ENCODE measurements at regions not wholly inside any gene's neighbourhood (a gene's known extent, or its start where the extent isn't known, plus 50 kb on each side); places are given as distances from the start of the nearest gene placed in this dataset.

DNA sequence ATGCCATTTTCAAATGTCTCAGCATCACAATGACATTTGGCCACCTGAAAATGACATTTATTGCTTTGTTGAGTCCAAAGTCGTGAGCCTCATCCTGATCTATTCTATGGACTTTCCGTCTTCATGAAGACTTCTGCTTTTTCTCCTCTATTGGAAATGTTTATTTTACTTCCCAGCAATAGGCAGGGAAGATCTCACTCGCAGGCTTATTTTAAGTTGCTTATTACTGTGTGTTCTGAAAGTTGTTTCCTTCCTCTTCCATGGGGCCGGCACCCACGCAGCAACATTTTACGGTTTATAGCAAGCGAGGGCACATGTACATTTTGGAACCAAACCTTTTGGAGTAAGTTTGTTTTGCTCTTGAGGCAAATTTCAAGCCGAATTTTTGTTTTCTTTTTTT, 221.0 kb upstream of the KLF6 start:
- intact Hi-C loops (cut with micrococcal nuclease; ENCODE audit: unreplicated experiment), result no loop called here
- H2AFZ ChIP-seq, result no peak overlapping the region
- no peak overlapping the region for H3K4me3 ChIP-seq
- H3K36me3 ChIP-seq (ENCODE audit: low read depth), result no peaks in the 10 kb centered on the region
- H3K9me2 ChIP-seq (ENCODE audit: insufficient read depth), result no peaks in the 10 kb centered on the region
- no peaks in the 10 kb centered on the region for H3K27me3 ChIP-seq (ENCODE audit: insufficient read depth, low read depth)
- no peak for DNase-seq
- H3K4me2 ChIP-seq, result no peak overlapping the region
- no peaks in the 10 kb centered on the region for H4K20me1 ChIP-seq (ENCODE audit: insufficient read depth)
- ChIA-PET CTCF (no interaction called here), POLR2A (ENCODE audit: unreplicated experiment) (no interaction called here)
- H3K27ac ChIP-seq, result no peak overlapping the region
- no peaks in the 10 kb centered on the region for H3F3A ChIP-seq (ENCODE audit: insufficient read depth, low read depth)
- H3K79me2 ChIP-seq (ENCODE audit: low read depth), result no peaks in the 10 kb centered on the region
- no TSS peak for BruUV-seq (replicated peaks)
- TF ChIP-seq, protein P1, sequence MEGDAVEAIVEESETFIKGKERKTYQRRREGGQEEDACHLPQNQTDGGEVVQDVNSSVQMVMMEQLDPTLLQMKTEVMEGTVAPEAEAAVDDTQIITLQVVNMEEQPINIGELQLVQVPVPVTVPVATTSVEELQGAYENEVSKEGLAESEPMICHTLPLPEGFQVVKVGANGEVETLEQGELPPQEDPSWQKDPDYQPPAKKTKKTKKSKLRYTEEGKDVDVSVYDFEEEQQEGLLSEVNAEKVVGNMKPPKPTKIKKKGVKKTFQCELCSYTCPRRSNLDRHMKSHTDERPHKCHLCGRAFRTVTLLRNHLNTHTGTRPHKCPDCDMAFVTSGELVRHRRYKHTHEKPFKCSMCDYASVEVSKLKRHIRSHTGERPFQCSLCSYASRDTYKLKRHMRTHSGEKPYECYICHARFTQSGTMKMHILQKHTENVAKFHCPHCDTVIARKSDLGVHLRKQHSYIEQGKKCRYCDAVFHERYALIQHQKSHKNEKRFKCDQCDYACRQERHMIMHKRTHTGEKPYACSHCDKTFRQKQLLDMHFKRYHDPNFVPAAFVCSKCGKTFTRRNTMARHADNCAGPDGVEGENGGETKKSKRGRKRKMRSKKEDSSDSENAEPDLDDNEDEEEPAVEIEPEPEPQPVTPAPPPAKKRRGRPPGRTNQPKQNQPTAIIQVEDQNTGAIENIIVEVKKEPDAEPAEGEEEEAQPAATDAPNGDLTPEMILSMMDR (conservative IDR thresholded peaks at IDR 0.05), result no peak
- TF ChIP-seq EZH2 (IDR thresholded peaks at IDR 0.05; ENCODE audit: low read depth), result no peak
- no peaks in the 10 kb centered on the region for H3K9me3 ChIP-seq (ENCODE audit: insufficient read depth, low read depth)
- H3K4me1 ChIP-seq (replicated peaks; ENCODE audit: insufficient read depth), result no peaks in the 10 kb centered on the region

DNA sequence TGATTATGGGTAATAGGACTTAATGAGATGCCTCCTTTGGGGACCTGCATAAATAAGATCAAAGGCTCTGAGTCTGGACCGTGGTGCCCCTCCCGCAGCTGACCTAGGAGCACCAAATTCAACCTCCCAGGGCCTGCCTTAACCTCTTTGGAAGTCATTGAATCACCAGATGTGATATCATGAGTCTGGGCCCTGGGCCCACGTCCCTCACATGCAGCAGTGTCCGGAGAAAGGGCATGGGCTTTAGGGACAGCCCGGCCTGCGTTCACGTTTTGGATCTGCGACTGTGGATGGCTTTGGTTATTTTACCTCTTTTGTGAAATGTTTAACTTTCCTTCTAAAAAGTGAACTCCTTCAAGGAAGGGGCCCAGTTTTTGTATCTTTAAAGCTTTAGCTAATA, 220.0 kb upstream of the KLF6 start:
- no peak overlapping the region for H3K27ac ChIP-seq
- no peak overlapping the region for H2AFZ ChIP-seq
- H4K20me1 ChIP-seq (ENCODE audit: insufficient read depth), result no peaks in the 10 kb centered on the region
- H3K4me2 ChIP-seq, result no peak overlapping the region
- TF ChIP-seq, protein P1 (conservative IDR thresholded peaks at IDR 0.05), result no peak
- TF ChIP-seq EZH2 (IDR thresholded peaks at IDR 0.05; ENCODE audit: low read depth), result no peak
- DNase-seq, result no peak
- H3K4me3 ChIP-seq, result no peak overlapping the region
- intact Hi-C loops (cut with micrococcal nuclease; ENCODE audit: unreplicated experiment), result no loop called here
- no peaks in the 10 kb centered on the region for H3F3A ChIP-seq (ENCODE audit: insufficient read depth, low read depth)
- CTCF ChIA-PET, result no interaction called here
- H3K36me3 ChIP-seq (ENCODE audit: low read depth), result no peaks in the 10 kb centered on the region
- no peaks in the 10 kb centered on the region for H3K27me3 ChIP-seq (ENCODE audit: insufficient read depth, low read depth)
- no peaks in the 10 kb centered on the region for H3K9me2 ChIP-seq (ENCODE audit: insufficient read depth)
- H3K4me1 ChIP-seq (replicated peaks; ENCODE audit: insufficient read depth), result no peaks in the 10 kb centered on the region
- POLR2A ChIA-PET (ENCODE audit: unreplicated experiment), result no interaction called here
- BruUV-seq (replicated peaks), result no TSS peak
- H3K79me2 ChIP-seq (ENCODE audit: low read depth), result no peaks in the 10 kb centered on the region
- H3K9me3 ChIP-seq (ENCODE audit: insufficient read depth, low read depth), result no peaks in the 10 kb centered on the region

DNA sequence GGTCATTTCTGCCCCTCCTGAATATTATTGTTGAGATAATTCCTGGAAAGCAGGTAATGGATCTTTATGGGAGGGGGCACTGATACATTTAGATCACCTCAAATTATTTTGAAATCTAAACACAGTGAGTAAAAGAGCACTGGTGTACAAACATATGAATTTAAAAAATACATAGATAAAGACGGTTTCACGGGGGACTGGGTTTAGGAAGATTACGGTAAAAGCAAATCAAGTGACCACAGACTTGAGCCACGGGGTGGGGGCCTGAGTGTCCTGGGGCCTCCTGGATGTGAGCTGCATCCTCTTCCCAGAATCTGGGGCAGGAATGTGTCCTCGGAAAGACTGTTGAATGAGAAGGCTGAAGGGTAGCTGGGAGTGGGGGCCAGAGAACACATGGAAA, 219.1 kb upstream of the KLF6 start:
- no peaks in the 10 kb centered on the region for H4K20me1 ChIP-seq (ENCODE audit: insufficient read depth)
- DNase-seq, result no peak
- H3K4me2 ChIP-seq, result no peak overlapping the region
- no TSS peak for BruUV-seq (replicated peaks)
- no peak overlapping the region for H3K4me3 ChIP-seq
- POLR2A ChIA-PET (ENCODE audit: unreplicated experiment), result no interaction called here
- no peaks in the 10 kb centered on the region for H3K9me3 ChIP-seq (ENCODE audit: insufficient read depth, low read depth)
- no peaks in the 10 kb centered on the region for H3K9me2 ChIP-seq (ENCODE audit: insufficient read depth)
- no peaks in the 10 kb centered on the region for H3K4me1 ChIP-seq (replicated peaks; ENCODE audit: insufficient read depth)
- TF ChIP-seq, protein P1 (conservative IDR thresholded peaks at IDR 0.05), result no peak
- no peak for TF ChIP-seq EZH2 (IDR thresholded peaks at IDR 0.05; ENCODE audit: low read depth)
- no peaks in the 10 kb centered on the region for H3K36me3 ChIP-seq (ENCODE audit: low read depth)
- no peaks in the 10 kb centered on the region for H3K79me2 ChIP-seq (ENCODE audit: low read depth)
- H3K27me3 ChIP-seq (ENCODE audit: insufficient read depth, low read depth), result no peaks in the 10 kb centered on the region
- no peak overlapping the region for H2AFZ ChIP-seq
- H3F3A ChIP-seq (ENCODE audit: insufficient read depth, low read depth), result no peaks in the 10 kb centered on the region
- CTCF ChIA-PET, result no interaction called here
- no peak overlapping the region for H3K27ac ChIP-seq
- intact Hi-C loops (cut with micrococcal nuclease; ENCODE audit: unreplicated experiment), result no loop called here
